Neuronal stem cell (in vitro differentiated cells): ENCODE measurements at regions not wholly inside any gene's neighbourhood (a gene's known extent, or its start where the extent isn't known, plus 50 kb on each side); places are given as distances from the start of the nearest gene placed in this dataset.
A peak's percentile ranks its signal among the peaks of the same experiment; 100 is the strongest.

ENCODE experiments used
- DNase-seq: peaks from one replicate; pipeline ENCODE4 v3.0.0-alpha.2; 2013; ENCODE audit warnings: low spot score
- H2AFZ ChIP-seq: one replicate; pipeline ENCODE4 v1.6.1; 2013; ENCODE audit warnings: mild to moderate bottlenecking, low read length, inconsistent platforms
- H2AK5ac ChIP-seq: 2 replicates; pipeline ENCODE4 v1.6.1; 2013; ENCODE audit warnings: low read depth, mild to moderate bottlenecking, inconsistent platforms, low read length, moderate library complexity, mixed read lengths
- H2BK120ac ChIP-seq: 2 replicates; pipeline ENCODE4 v1.6.1; 2013; ENCODE audit warnings: low read depth, mild to moderate bottlenecking, inconsistent platforms, low read length, moderate library complexity, mixed read lengths
- H2BK12ac ChIP-seq: one replicate; pipeline ENCODE4 v1.6.1; 2013; ENCODE audit warnings: low read length, inconsistent platforms
- H2BK15ac ChIP-seq: 2 replicates; pipeline ENCODE4 v1.6.1; 2013; ENCODE audit warnings: mild to moderate bottlenecking, low read length, inconsistent platforms, mixed read lengths
- H2BK5ac ChIP-seq: one replicate; pipeline ENCODE4 v1.6.1; 2013; ENCODE audit warnings: inconsistent platforms, mild to moderate bottlenecking, low read length, moderate library complexity
- H3K14ac ChIP-seq: one replicate; pipeline ENCODE4 v1.6.1; 2013; ENCODE audit warnings: low read length, inconsistent platforms
- H3K18ac ChIP-seq: 2 replicates; pipeline ENCODE4 v1.6.1; 2013; ENCODE audit warnings: low read length, inconsistent platforms
- H3K23ac ChIP-seq: 2 replicates; pipeline ENCODE4 v1.6.1; 2013; ENCODE audit warnings: low read depth, mild to moderate bottlenecking, mixed read lengths, low read length, inconsistent platforms; ENCODE audit not compliant: poor library complexity
- H3K27ac ChIP-seq: replicated peaks from 3 replicates; pipeline ENCODE4 v1.5.1; 2013; ENCODE audit warnings: low read length, inconsistent platforms
- H3K27me3 ChIP-seq, 3 experiments: 2 replicates each; pipeline ENCODE4 v1.6.1; 2013; ENCODE audit warnings: low read length in 3 of 3, mild to moderate bottlenecking in 2 of 3, inconsistent platforms in 1 of 3, low read depth in 1 of 3, mixed read lengths in 1 of 3, moderate library complexity in 1 of 3; ENCODE audit not compliant: control insufficient read depth in 3 of 3, insufficient read depth in 3 of 3
- H3K36me3 ChIP-seq, 2 donors: replicated peaks in 1 of 2; 2 replicates each; pipeline ENCODE4 v1.6.1; 2013; ENCODE audit warnings: low read length in 2 of 2; ENCODE audit not compliant: control insufficient read depth in 2 of 2, insufficient read depth in 2 of 2
- H3K4ac ChIP-seq: 2 replicates; pipeline ENCODE4 v1.6.1; 2013; ENCODE audit warnings: inconsistent platforms, mild to moderate bottlenecking, low read length, moderate library complexity
- H3K4me1 ChIP-seq, 2 donors: 1 replicate in 1 of 2; 2 replicates in 1 of 2; pipeline ENCODE4 v1.6.1; 2013; ENCODE audit warnings: low read length in 2 of 2, low read depth in 1 of 2; ENCODE audit not compliant: control insufficient read depth in 2 of 2, insufficient read depth in 1 of 2
- H3K4me2 ChIP-seq: one replicate; pipeline ENCODE4 v1.6.1; 2013; ENCODE audit warnings: mild to moderate bottlenecking, low read length, inconsistent platforms; ENCODE audit not compliant: insufficient read depth, poor library complexity, severe bottlenecking
- H3K4me3 ChIP-seq, 2 donors: 2 replicates each; pipeline ENCODE4 v1.5.1; 2013; ENCODE audit warnings: low read length in 2 of 2, mild to moderate bottlenecking in 2 of 2, inconsistent platforms in 1 of 2, moderate library complexity in 1 of 2
- H3K79me1 ChIP-seq: one replicate; pipeline ENCODE4 v1.6.1; 2013; ENCODE audit warnings: low read depth, mild to moderate bottlenecking, inconsistent platforms, low read length, moderate library complexity
- H3K9ac ChIP-seq: one replicate; pipeline ENCODE4 v1.6.1; 2013; ENCODE audit warnings: mild to moderate bottlenecking, low read depth, low read length, inconsistent platforms; ENCODE audit not compliant: poor library complexity
- H3K9me3 ChIP-seq, 2 donors: replicated peaks in 1 of 2; 2 replicates each; pipeline versions ENCODE3 to v1.6.1; 2013; ENCODE audit warnings: low read length in 2 of 2, mild to moderate bottlenecking in 2 of 2, inconsistent platforms in 1 of 2, low read depth in 1 of 2, mixed read lengths in 1 of 2, moderate library complexity in 1 of 2; ENCODE audit not compliant: control insufficient read depth in 2 of 2, insufficient read depth in 1 of 2
- H4K8ac ChIP-seq: one replicate; pipeline ENCODE4 v1.6.1; 2013; ENCODE audit warnings: low read depth, mild to moderate bottlenecking, inconsistent platforms, low read length, moderate library complexity
- H4K91ac ChIP-seq: one replicate; pipeline ENCODE4 v1.6.1; 2013; ENCODE audit warnings: low read length, low read depth, mild to moderate bottlenecking, inconsistent platforms; ENCODE audit not compliant: poor library complexity
- WGBS, 2 donors: extraction: QIAGEN DNeasy Blood & Tissue Kit; methylation state at CpG; one replicate each; pipeline ENCODE4 v1.1.7; 2013; ENCODE audit warnings: missing lambda C conversion rate in 2 of 2, mixed read lengths in 1 of 2; ENCODE audit not compliant: insufficient read length in 2 of 2, insufficient replicate concordance in 1 of 2; ENCODE audit errors: extremely low coverage in 2 of 2; 5-methylcytosine and 5-hydroxymethylcytosine counted together

DNA sequence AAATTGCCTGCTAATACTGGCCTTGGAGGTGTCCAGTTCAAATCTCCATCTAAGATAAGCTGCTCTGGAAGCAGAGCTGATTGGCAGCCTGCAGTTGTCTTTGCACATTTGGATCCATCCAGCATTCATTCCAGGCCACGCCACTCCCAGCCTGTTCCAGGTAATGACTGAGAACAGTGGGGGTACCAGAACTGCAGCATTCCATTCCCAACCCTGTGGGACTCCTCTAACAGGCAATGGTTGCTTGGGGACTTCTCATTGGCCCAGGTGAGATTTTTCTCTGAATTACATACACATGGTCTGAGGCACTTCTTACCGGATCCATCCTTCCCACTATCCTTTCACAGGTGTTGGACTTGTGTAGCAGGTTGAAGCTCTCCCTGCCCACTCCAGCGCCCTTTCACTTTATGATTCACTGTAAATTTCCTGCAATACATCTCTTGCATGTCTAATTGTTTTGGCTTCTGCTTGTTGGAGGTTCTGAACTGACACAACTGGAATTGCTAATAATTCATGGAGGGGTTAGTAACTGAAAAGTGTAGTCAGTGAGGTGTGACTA is 206.1 kb upstream of the ZFHX3 start:
- peaks cover 2 to 14% of the 10 kb centered on the region in 2 donors for H3K4me1 ChIP-seq
- no peak overlapping the region for H3K4ac ChIP-seq
- no peak overlapping the region for H3K4me2 ChIP-seq
- H3K4me3 ChIP-seq = no peak overlapping the region
- H3K9me3 ChIP-seq = peaks cover 0 to 4% of the 10 kb centered on the region in 2 donors
- no peaks in the 10 kb centered on the region for H3K79me1 ChIP-seq
- no peak overlapping the region for H2BK15ac ChIP-seq
- no peak overlapping the region for H2AFZ ChIP-seq
- peaks cover 0 to 2% of the 10 kb centered on the region in 2 donors for H3K36me3 ChIP-seq
- H2BK12ac ChIP-seq = no peak overlapping the region
- no peak overlapping the region for H2BK120ac ChIP-seq
- H3K27ac ChIP-seq = no peak overlapping the region
- no peak overlapping the region for H2AK5ac ChIP-seq
- no peak overlapping the region for H3K18ac ChIP-seq
- H2BK5ac ChIP-seq = no peak overlapping the region
- no peak overlapping the region for H3K14ac ChIP-seq
- H3K23ac ChIP-seq = no peak overlapping the region
- no peak overlapping the region for H4K91ac ChIP-seq
- WGBS, 2 donors = no CpG with 5 or more reads among the region's 3 CpGs
- no peak overlapping the region for H4K8ac ChIP-seq
- H3K27me3 ChIP-seq = no peaks in the 10 kb centered on the region
- H3K9ac ChIP-seq = no peak overlapping the region
- DNase-seq = no peak

GRCh38 chr16:73252446-73252845 is 204.5 kb upstream of the ZFHX3 start:
- no peak overlapping the region for H3K4me2 ChIP-seq
- no peak overlapping the region for H2AK5ac ChIP-seq
- no peak overlapping the region for H2BK120ac ChIP-seq
- H3K9ac ChIP-seq = no peak overlapping the region
- peaks cover 0 to 2% of the 10 kb centered on the region in 2 donors for H3K36me3 ChIP-seq
- H2BK12ac ChIP-seq = no peak overlapping the region
- H4K8ac ChIP-seq = no peak overlapping the region
- H3K4ac ChIP-seq = no peak overlapping the region
- peaks cover 0 to 4% of the 10 kb centered on the region in 2 donors for H3K9me3 ChIP-seq
- no peak overlapping the region for H4K91ac ChIP-seq
- H3K27me3 ChIP-seq = no peaks in the 10 kb centered on the region
- no peak overlapping the region for H3K4me3 ChIP-seq
- WGBS, 2 donors = no CpG with 5 or more reads among the region's 10 CpGs
- no peaks in the 10 kb centered on the region for H3K79me1 ChIP-seq
- H2AFZ ChIP-seq = peak overlapping the region; percentile 67
- no peak overlapping the region for H2BK15ac ChIP-seq
- H3K23ac ChIP-seq = no peak overlapping the region
- no peak for DNase-seq
- no peak overlapping the region for H3K18ac ChIP-seq
- H3K27ac ChIP-seq = no peak overlapping the region
- no peak overlapping the region for H3K14ac ChIP-seq
- H3K4me1 ChIP-seq = peaks cover 2 to 14% of the 10 kb centered on the region in 2 donors
- H2BK5ac ChIP-seq = no peak overlapping the region

GRCh38 chr16:73251608-73252007 is 203.7 kb upstream of the ZFHX3 start:
- no peak overlapping the region for H3K27ac ChIP-seq
- no peaks in the 10 kb centered on the region for H3K79me1 ChIP-seq
- H2BK12ac ChIP-seq = no peak overlapping the region
- no peak overlapping the region for H3K18ac ChIP-seq
- no peak overlapping the region for H2BK15ac ChIP-seq
- peak overlapping the region; percentile 67 for H2AFZ ChIP-seq
- H3K4me2 ChIP-seq = no peak overlapping the region
- H3K9ac ChIP-seq = peak overlapping the region; percentile 56
- peak overlapping the region; percentile 44 for H4K91ac ChIP-seq
- DNase-seq = no peak
- no peak overlapping the region for H2AK5ac ChIP-seq
- H3K36me3 ChIP-seq = peaks cover 0 to 2% of the 10 kb centered on the region in 2 donors
- H2BK120ac ChIP-seq = no peak overlapping the region
- peak overlapping the region; percentile 2 for H3K4ac ChIP-seq
- peak overlapping the region in 1 of 2 donors; percentile 63 for H3K4me3 ChIP-seq
- no peak overlapping the region for H3K23ac ChIP-seq
- WGBS, 2 donors = no CpG with 5 or more reads among the region's 7 CpGs
- no peak overlapping the region for H2BK5ac ChIP-seq
- no peak overlapping the region for H4K8ac ChIP-seq
- H3K9me3 ChIP-seq = peaks cover 0 to 4% of the 10 kb centered on the region in 2 donors
- H3K4me1 ChIP-seq = peaks cover 2 to 14% of the 10 kb centered on the region in 2 donors
- H3K14ac ChIP-seq = peak overlapping the region; percentile 98
- no peaks in the 10 kb centered on the region for H3K27me3 ChIP-seq

DNA sequence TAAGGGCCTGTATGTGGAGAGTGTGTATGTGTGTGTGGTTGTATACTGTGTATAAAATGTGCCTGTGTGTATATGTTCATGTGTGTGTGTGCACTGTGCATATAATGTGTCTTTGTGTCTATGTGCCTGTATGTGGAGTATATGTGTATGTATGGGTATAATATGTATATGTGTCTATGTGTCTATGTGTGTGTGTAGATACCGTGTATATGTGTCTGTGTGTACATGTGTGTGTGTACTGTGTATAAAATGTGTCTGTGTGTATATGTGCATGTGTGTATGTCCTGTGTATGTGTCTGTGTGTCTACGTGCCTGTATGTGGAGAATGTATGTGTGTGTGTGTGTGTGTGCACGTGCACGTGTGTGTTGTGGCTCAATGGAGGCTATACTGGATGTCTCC is 200.4 kb upstream of the ZFHX3 start:
- Histone ChIP-seq H4K8ac (no peak overlapping the region), H2AK5ac (no peak overlapping the region), H3K18ac (no peak overlapping the region), H3K36me3 (peaks cover 0 to 2% of the 10 kb centered on the region in 2 donors), H2BK5ac (no peak overlapping the region), H3K9ac (no peak overlapping the region), H3K4ac (no peak overlapping the region), H4K91ac (no peak overlapping the region), H2BK120ac (no peak overlapping the region), H3K9me3 (peaks cover 0 to 4% of the 10 kb centered on the region in 2 donors), H3K14ac (no peak overlapping the region), H3K4me1 (peaks cover 2 to 14% of the 10 kb centered on the region in 2 donors), H2BK12ac (no peak overlapping the region), H3K27me3 (no peaks in the 10 kb centered on the region), H3K79me1 (no peaks in the 10 kb centered on the region), H3K27ac (no peak overlapping the region), H2BK15ac (no peak overlapping the region), H3K4me3 (no peak overlapping the region), H2AFZ (no peak overlapping the region), H3K23ac (no peak overlapping the region), H3K4me2 (no peak overlapping the region)
- DNase-seq = no peak
- WGBS, 2 donors = no CpG with 5 or more reads among the region's 4 CpGs
